Thymus (tissue), 11 donors: ENCODE measurements at regions not wholly inside any gene's neighbourhood (a gene's known extent, or its start where the extent isn't known, plus 50 kb on each side); places are given as distances from the start of the nearest gene placed in this dataset.
A peak's percentile ranks its signal among the peaks of the same experiment; 100 is the strongest.
"Not testable (repeated sequence)": the region's sequence is repeated elsewhere in the genome, so short reads cannot be mapped to it uniquely, and the experiment has no call there.

Source experiments
- DNase-seq, 9 donors: peaks; one replicate each; pipeline ENCODE4 v3.0.0-alpha.2; 2013; ENCODE audit warnings: low spot score in 9 of 9, low read depth in 6 of 9, missing footprints in 1 of 9
- H3K27ac ChIP-seq, 2 donors: one replicate each; pipeline ENCODE4 v1.5.1; 2013; ENCODE audit warnings: control low read depth in 1 of 2, low read depth in 1 of 2, low read length in 1 of 2, mild to moderate bottlenecking in 1 of 2, moderate library complexity in 1 of 2
- H3K27me3 ChIP-seq, 2 donors: one replicate each; pipeline ENCODE4 v1.5.1; 2013; ENCODE audit warnings: low read length in 1 of 2; ENCODE audit not compliant: control insufficient read depth in 2 of 2, insufficient read depth in 1 of 2
- H3K36me3 ChIP-seq, 2 donors: one replicate each; pipeline ENCODE4 v1.5.1; 2013; ENCODE audit warnings: low read length in 1 of 2, mild to moderate bottlenecking in 1 of 2, moderate library complexity in 1 of 2; ENCODE audit not compliant: control insufficient read depth in 2 of 2, insufficient read depth in 2 of 2
- H3K4me1 ChIP-seq, 2 donors: one replicate each; pipeline ENCODE4 v1.5.1; 2013; ENCODE audit warnings: low read length in 2 of 2; ENCODE audit not compliant: control insufficient read depth in 2 of 2, insufficient read depth in 2 of 2
- H3K4me3 ChIP-seq, 2 donors: one replicate each; pipeline ENCODE4 v1.5.1; 2013; ENCODE audit warnings: low read length in 2 of 2, control low read depth in 1 of 2, mild to moderate bottlenecking in 1 of 2
- H3K9me3 ChIP-seq, 2 donors: one replicate each; pipeline ENCODE4 v1.5.1; 2013; ENCODE audit warnings: low read length in 1 of 2, mild to moderate bottlenecking in 1 of 2; ENCODE audit not compliant: control insufficient read depth in 2 of 2, insufficient read depth in 1 of 2
- WGBS: extraction: QIAGEN DNeasy Blood & Tissue Kit; methylation state at CpG from one replicate; pipeline ENCODE4 v1.1.7; 2013; 5-methylcytosine and 5-hydroxymethylcytosine counted together
- donor health status: healthy.

- H3K27ac ChIP-seq: no peak overlapping the region
- H3K4me3 ChIP-seq: no peak overlapping the region
- H3K4me1 ChIP-seq: peaks cover 0 to 8% of the 10 kb centered on the region in 2 donors
- H3K36me3 ChIP-seq: no peaks in the 10 kb centered on the region
- no peaks in the 10 kb centered on the region for H3K9me3 ChIP-seq
- DNase-seq: no peak
- 60% methylated on average over 17 of the region's 17 CpGs for WGBS
- H3K27me3 ChIP-seq: no peaks in the 10 kb centered on the region
Measured at GRCh38 chr20:50330504-50331313, 140.1 kb downstream of the CEBPB start.

- Histone ChIP-seq H3K36me3 (no peaks in the 10 kb centered on the region), H3K4me3 (no peak overlapping the region), H3K27me3 (no peaks in the 10 kb centered on the region), H3K9me3 (no peaks in the 10 kb centered on the region), H3K27ac (no peak overlapping the region), H3K4me1 (peaks cover 0 to 8% of the 10 kb centered on the region in 2 donors)
- DNase-seq: no peak
- 96% methylated on average over 10 of the region's 10 CpGs for WGBS
Measured at GRCh38 chr20:50331469-50332363, 141.1 kb downstream of the CEBPB start.

GRCh38 chr20:50332491-50332980 is 141.9 kb downstream of the CEBPB start:
- H3K9me3 ChIP-seq: no peaks in the 10 kb centered on the region
- H3K36me3 ChIP-seq: no peaks in the 10 kb centered on the region
- no peak overlapping the region for H3K4me3 ChIP-seq
- DNase-seq: no peak
- WGBS: 96% methylated on average over 11 of the region's 11 CpGs
- H3K4me1 ChIP-seq: peaks cover 0 to 11% of the 10 kb centered on the region in 2 donors
- H3K27ac ChIP-seq: no peak overlapping the region
- H3K27me3 ChIP-seq: no peaks in the 10 kb centered on the region

- no peaks in the 10 kb centered on the region for H3K36me3 ChIP-seq
- no peak for DNase-seq
- no peaks in the 10 kb centered on the region for H3K9me3 ChIP-seq
- peaks cover under 1 to 16% of the 10 kb centered on the region in 2 donors for H3K4me1 ChIP-seq
- no peak overlapping the region for H3K27ac ChIP-seq
- WGBS: 96% methylated on average over 6 of the region's 6 CpGs
- no peaks in the 10 kb centered on the region for H3K27me3 ChIP-seq
- no peak overlapping the region for H3K4me3 ChIP-seq
Measured at GRCh38 chr20:50333131-50333670, 142.6 kb downstream of the CEBPB start.

- Histone ChIP-seq H3K27me3 (no peaks in the 10 kb centered on the region), H3K9me3 (no peaks in the 10 kb centered on the region), H3K36me3 (no peaks in the 10 kb centered on the region), H3K27ac (no peak overlapping the region), H3K4me3 (no peak overlapping the region), H3K4me1 (peaks cover 5 to 18% of the 10 kb centered on the region in 2 donors)
- 97% methylated on average over 8 of the region's 8 CpGs for WGBS
- DNase-seq: no peak
Measured at GRCh38 chr20:50333812-50334211, 143.2 kb downstream of the CEBPB start.

GRCh38 chr20:50334512-50334911 is 143.9 kb downstream of the CEBPB start:
- H3K27ac ChIP-seq, H3K36me3 ChIP-seq, H3K27me3 ChIP-seq, H3K9me3 ChIP-seq, H3K4me3 ChIP-seq, DNase-seq: not testable (repeated sequence)
- peaks cover 6 to 24% of the 10 kb centered on the region in 2 donors for H3K4me1 ChIP-seq
- WGBS: 97% methylated on average over 6 of the region's 6 CpGs

- Histone ChIP-seq H3K36me3 (no peaks in the 10 kb centered on the region), H3K9me3 (no peaks in the 10 kb centered on the region), H3K4me3 (no peak overlapping the region), H3K4me1 (peaks cover 6 to 30% of the 10 kb centered on the region in 2 donors), H3K27ac (no peak overlapping the region), H3K27me3 (no peaks in the 10 kb centered on the region)
- WGBS: 13% methylated on average over 2 of the region's 2 CpGs
- peak in 6 of 9 donors; percentile 16 to 59 (median 26) for DNase-seq
Measured at GRCh38 chr20:50335105-50335504, 144.5 kb downstream of the CEBPB start.

- H3K36me3 ChIP-seq: no peaks in the 10 kb centered on the region
- 96% methylated on average over 7 of the region's 7 CpGs for WGBS
- no peaks in the 10 kb centered on the region for H3K27me3 ChIP-seq
- peaks cover 6 to 37% of the 10 kb centered on the region in 2 donors for H3K4me1 ChIP-seq
- no peak overlapping the region for H3K27ac ChIP-seq
- no peaks in the 10 kb centered on the region for H3K9me3 ChIP-seq
- H3K4me3 ChIP-seq: no peak overlapping the region
- no peak for DNase-seq
Measured at GRCh38 chr20:50335866-50336265, 145.2 kb downstream of the CEBPB start.

- WGBS: 98% methylated on average over 6 of the region's 6 CpGs
- DNase-seq: no peak
- Histone ChIP-seq H3K27me3 (no peaks in the 10 kb centered on the region), H3K27ac (no peak overlapping the region), H3K4me1 (peaks cover 6 to 43% of the 10 kb centered on the region in 2 donors), H3K4me3 (no peak overlapping the region), H3K36me3 (no peaks in the 10 kb centered on the region), H3K9me3 (no peaks in the 10 kb centered on the region)
Measured at GRCh38 chr20:50336661-50337060, 146.0 kb downstream of the CEBPB start.
